ENCODE measurements at regions not wholly inside any gene's neighbourhood (a gene's known extent, or its start where the extent isn't known, plus 50 kb on each side); places are given as distances from the start of the nearest gene placed in this dataset.

DNA sequence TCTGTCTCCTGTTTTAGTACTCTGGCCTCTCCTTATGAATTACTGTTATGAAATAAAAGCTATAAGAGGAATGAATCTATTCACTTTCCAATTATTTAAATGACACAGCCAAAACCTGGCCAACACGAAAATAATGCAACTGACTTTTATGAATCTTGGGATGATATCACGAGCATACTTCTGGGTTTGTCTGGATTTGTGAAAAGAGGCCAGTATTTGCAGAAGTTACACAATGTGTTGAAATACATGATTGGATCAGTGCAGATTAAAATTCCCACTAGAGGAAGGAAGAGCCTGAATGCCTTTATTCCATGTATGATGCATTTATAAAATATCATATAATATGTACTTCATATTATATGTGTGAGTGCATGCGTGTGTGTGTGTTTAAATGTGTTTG, 418.2 kb downstream of the GRB14 start:
- TF ChIP-seq, protein P1, sequence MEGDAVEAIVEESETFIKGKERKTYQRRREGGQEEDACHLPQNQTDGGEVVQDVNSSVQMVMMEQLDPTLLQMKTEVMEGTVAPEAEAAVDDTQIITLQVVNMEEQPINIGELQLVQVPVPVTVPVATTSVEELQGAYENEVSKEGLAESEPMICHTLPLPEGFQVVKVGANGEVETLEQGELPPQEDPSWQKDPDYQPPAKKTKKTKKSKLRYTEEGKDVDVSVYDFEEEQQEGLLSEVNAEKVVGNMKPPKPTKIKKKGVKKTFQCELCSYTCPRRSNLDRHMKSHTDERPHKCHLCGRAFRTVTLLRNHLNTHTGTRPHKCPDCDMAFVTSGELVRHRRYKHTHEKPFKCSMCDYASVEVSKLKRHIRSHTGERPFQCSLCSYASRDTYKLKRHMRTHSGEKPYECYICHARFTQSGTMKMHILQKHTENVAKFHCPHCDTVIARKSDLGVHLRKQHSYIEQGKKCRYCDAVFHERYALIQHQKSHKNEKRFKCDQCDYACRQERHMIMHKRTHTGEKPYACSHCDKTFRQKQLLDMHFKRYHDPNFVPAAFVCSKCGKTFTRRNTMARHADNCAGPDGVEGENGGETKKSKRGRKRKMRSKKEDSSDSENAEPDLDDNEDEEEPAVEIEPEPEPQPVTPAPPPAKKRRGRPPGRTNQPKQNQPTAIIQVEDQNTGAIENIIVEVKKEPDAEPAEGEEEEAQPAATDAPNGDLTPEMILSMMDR (IDR thresholded peaks at IDR 0.05) = no peak
- no peak for ATAC-seq (ENCODE audit: low FRiP score)
- no peak for DNase-seq (ENCODE audit: low spot score)

DNA sequence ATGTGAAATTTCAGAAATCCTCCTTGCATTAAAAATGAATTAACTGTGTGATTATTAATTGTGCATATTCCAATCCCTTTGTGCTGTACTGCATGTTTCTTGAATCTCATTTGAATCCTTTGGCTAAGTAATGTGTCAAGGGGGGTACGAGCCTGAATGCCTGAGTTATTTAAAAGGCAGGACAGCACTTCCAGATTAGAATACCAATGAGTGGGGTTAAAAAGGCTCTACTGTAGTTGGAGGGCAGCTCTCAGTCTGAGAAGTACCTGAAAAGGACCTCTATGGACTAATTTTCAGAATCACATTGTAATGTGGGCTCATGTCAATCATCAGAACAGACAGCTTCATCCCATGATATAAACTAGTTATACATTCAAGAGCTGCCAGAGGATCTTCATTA, 423.0 kb downstream of the GRB14 start:
- no peak for DNase-seq (ENCODE audit: low spot score)
- ATAC-seq (ENCODE audit: low FRiP score) = no peak
- TF ChIP-seq, protein P1 (IDR thresholded peaks at IDR 0.05) = no peak

DNA sequence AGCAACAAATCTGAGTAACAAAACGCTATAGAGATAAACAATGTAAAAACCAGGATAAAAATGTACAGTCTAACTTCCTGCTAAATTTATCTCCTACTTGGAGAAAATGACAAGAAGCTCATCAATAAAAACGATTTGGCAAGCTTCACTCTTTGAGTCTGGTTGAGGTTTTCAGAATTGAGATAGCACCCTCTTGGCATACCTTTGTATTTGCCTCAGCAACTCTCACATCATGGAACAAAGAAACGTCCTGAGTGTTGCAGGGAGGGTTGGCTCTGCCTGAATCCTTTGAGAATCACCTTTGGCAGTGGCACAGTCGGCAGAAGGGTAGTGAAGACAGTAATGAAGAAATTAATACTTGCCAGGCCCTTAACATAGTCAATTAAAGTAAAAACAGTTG, 430.6 kb downstream of the GRB14 start:
- ATAC-seq (ENCODE audit: low FRiP score) = no peak

DNA sequence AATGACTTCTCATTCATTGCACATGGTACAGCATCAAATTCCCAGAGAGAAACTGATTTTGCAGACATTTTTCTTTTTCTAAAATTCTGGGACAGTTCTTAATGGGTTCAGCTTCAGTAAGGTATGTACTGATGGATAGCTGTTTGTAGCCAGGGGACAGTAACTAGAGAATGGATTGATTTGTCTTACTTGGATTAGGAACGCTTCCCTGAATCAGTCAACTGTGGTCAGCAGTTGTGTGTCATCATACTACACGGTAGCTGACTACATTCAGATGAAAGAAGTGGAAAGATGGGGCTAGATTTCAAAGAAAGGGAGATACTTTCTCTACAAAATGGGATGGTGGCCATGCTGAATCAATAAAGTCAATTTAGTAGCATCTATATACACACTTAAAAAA, 431.4 kb downstream of the GRB14 start:
- TF ChIP-seq, protein P1 (IDR thresholded peaks at IDR 0.05) = no peak
- ATAC-seq (ENCODE audit: low FRiP score) = no peak
- DNase-seq (ENCODE audit: low spot score) = no peak

More for the DNA sequence above, 430.6 kb downstream of the GRB14 start:
- no peak for DNase-seq (ENCODE audit: low spot score)
- TF ChIP-seq, protein P1 (IDR thresholded peaks at IDR 0.05) = no peak

DNA sequence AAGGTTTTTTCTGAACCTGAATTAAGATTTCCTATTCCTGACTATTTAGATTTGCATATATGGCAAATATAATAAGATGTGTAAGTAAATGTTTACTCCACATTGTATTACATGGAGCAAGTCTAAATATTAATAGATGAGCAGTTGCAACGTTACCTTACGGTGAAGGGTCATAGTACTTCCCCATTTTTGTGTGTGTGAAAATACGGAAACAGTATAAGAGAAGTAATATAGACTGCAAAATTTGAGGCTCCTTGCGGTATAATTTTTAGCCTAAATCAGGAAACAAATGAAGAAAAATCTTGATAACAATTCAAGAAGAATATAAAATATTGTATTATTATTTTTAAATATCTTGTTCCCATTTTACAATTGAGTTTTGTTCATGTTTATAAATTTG, 434.2 kb downstream of the GRB14 start:
- ATAC-seq (ENCODE audit: low FRiP score) = no peak

DNA sequence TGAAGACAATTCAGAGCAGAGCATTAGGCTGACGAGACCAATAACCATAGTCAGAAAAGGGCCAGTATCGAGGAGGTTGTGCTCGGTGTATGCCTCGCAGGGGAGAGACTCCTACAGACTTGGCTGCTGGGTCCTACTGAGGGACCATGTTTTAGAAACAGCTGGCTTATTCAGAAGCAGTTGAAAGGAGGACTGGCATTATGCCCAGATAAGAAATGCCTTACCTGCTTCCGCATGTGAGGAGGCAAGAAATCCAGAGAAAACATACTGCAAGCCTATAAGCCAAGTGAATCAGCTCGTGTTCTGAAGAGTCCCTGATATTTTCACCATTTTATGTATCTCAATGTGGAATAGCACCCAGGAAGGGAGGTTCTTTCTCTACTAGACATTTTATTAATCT, 434.7 kb downstream of the GRB14 start:
- DNase-seq (ENCODE audit: low spot score) = no peak
- TF ChIP-seq, protein P1 (IDR thresholded peaks at IDR 0.05) = no peak

More for the DNA sequence above, 434.2 kb downstream of the GRB14 start:
- TF ChIP-seq, protein P1 (IDR thresholded peaks at IDR 0.05) = no peak
- no peak for DNase-seq (ENCODE audit: low spot score)

DNA sequence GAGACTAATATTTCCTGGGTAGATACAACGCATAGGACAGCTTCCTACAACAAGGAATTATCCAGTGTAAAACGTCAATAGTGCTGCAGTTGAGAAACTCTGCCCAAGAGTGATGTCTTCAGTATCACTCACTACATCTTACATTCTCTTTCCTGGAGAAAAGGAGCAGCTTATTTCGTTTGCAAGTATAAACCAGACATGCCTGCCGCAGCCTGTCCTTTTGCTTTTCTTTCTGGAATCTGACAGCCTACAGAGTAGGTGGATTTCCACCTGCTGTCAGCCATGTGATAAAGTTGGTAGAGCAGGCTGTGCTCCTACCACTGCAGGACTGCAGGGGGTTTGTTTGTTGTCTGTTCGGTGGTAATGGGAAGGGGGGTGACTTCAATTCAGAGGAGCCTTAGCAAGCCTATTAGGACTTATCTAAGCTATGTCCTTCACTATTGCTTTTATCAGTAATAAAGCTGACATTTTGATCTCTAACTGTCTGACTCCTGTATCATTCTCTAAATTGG, 439.1 kb downstream of the GRB14 start:
- ATAC-seq (ENCODE audit: low FRiP score) (no peak), DNase-seq (ENCODE audit: low spot score) (no peak)
- TF ChIP-seq, protein P1 (IDR thresholded peaks at IDR 0.05) = no peak

More for the DNA sequence above, 434.7 kb downstream of the GRB14 start:
- ATAC-seq (ENCODE audit: low FRiP score) = no peak

Measured in omental fat pad (tissue), 3 donors.